AG04449 (cell line): ENCODE measurements at regions not wholly inside any gene's neighbourhood (a gene's known extent, or its start where the extent isn't known, plus 50 kb on each side); places are given as distances from the start of the nearest gene placed in this dataset.

Experiments
- CTCF ChIA-PET: fragments of 350-600 bp; formaldehyde crosslinking; extraction: SDS; loops from one replicate; lab custom pipeline; 2021; ENCODE audit warnings: antibody characterized with exemption; lab: Yijun Ruan, JAX
- POLR2A ChIA-PET: fragments of 400-600, 350-600 bp; formaldehyde crosslinking; extraction: SDS; loops from one replicate; lab custom pipeline; 2020; ENCODE audit warnings: antibody characterized with exemption, inconsistent platforms; lab: Yijun Ruan, JAX
- DNase-seq: peaks from one replicate; pipeline ENCODE4 v3.0.0-alpha.2; 2010; ENCODE audit warnings: low read depth, low spot score
- H3K4me3 ChIP-seq: 2 replicates; pipeline ENCODE4 v1.5.1; 2011; ENCODE audit warnings: low read depth, mild to moderate bottlenecking, control low read depth, low read length
- CTCF ChIP-seq: IDR thresholded peaks from one replicate; pipeline ENCODE4 v1.5.1; 2011; ENCODE audit warnings: mild to moderate bottlenecking, moderate library complexity, low read length, control low read depth, inconsistent platforms; ENCODE audit not compliant: insufficient read depth; ENCODE audit errors: missing control alignments

DNA sequence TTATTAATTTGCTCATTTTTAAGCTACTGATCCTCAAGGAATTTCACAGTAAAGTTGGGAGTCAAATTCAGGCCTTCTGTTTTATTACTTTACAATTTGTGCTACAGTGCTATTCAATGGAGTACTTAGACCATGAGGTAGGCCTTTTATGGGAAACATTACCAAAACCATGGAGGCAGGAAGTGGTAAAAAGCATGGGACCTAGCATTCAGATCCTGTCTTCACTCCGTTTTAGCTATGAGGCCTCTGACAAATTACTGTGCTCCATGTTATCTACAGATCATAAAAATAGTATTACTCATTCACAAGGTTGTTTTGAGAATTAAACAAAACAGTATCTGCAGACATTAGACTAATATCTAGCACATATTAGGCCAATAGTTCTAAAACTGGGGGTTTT is 140.6 kb upstream of the SLITRK3 start:
- TF ChIP-seq CTCF: no peak
- CTCF ChIA-PET: no interaction called here
- no peak for DNase-seq
- H3K4me3 ChIP-seq: no peak overlapping the region
- POLR2A ChIA-PET: no interaction called here
